GM12892 (cell line): ENCODE measurements at regions not wholly inside any gene's neighbourhood (a gene's known extent, or its start where the extent isn't known, plus 50 kb on each side); places are given as distances from the start of the nearest gene placed in this dataset.

Experiments
- POLR2A ChIP-seq: IDR thresholded peaks from 2 replicates; pipeline ENCODE4 v1.6.1; 2011; ENCODE audit warnings: low read depth, low read length, control low read depth
- POLR2AphosphoS5 ChIP-seq: IDR thresholded peaks from 2 replicates; pipeline ENCODE4 v1.6.1; 2011; ENCODE audit warnings: low read depth, low read length, control low read depth

GRCh38 chr12:14258575-14258940 lies 106.9 kb upstream of the ATF7IP start:
- no peak for TF ChIP-seq POLR2AphosphoS5
- TF ChIP-seq POLR2A = no peak
